BJ (cell line): ENCODE measurements at regions not wholly inside any gene's neighbourhood (a gene's known extent, or its start where the extent isn't known, plus 50 kb on each side); places are given as distances from the start of the nearest gene placed in this dataset.
"Not testable (repeated sequence)": the region's sequence is repeated elsewhere in the genome, so short reads cannot be mapped to it uniquely, and the experiment has no call there.

Experiments used
- CTCF ChIA-PET: fragments of 350-600 bp; formaldehyde crosslinking; extraction: SDS; loops from one replicate; lab custom pipeline; 2021; ENCODE audit warnings: antibody characterized with exemption, inconsistent platforms; lab: Yijun Ruan, JAX
- POLR2A ChIA-PET: fragments of 300-600 bp; sonication (Branson Sonifier 250); formaldehyde crosslinking; extraction: SDS; loops from one replicate; lab custom pipeline; 2021; ENCODE audit warnings: antibody characterized with exemption; lab: Charles Lee
- DNase-seq: peaks from one replicate; pipeline ENCODE4 v3.0.0-alpha.2; 2011; ENCODE audit warnings: low read depth
- H3K27me3 ChIP-seq: 2 replicates; pipeline ENCODE4 v1.6.0; 2011; ENCODE audit warnings: low read length; ENCODE audit not compliant: control insufficient read depth, insufficient read depth
- H3K36me3 ChIP-seq: 2 replicates; pipeline ENCODE4 v1.5.1; 2011; ENCODE audit warnings: low read length; ENCODE audit not compliant: control insufficient read depth, insufficient read depth
- H3K4me3 ChIP-seq: 2 replicates; pipeline ENCODE4 v1.5.1; 2011; ENCODE audit warnings: low read depth, mild to moderate bottlenecking, control low read depth, low read length

DNA sequence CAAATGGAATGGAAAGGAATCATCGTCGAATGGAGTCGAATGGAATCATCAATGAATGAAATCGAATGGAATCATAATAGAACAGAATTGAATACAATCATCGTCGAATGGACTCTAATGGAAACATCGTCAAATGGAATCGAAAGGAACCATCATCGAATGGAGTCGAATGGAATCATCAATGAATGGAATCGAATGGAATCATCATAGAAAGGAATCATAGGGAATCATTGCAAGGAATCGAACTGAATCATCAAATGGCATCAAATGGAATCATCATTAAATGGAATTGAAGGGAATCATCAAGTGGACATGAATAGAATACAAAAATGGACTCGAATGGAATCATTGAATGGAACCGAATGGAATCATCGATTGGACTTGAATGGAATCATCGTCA lies 237.6 kb downstream of the SHCBP1 start:
- POLR2A ChIA-PET, H3K27me3 ChIP-seq, H3K36me3 ChIP-seq, CTCF ChIA-PET, H3K4me3 ChIP-seq, DNase-seq: not testable (repeated sequence)

DNA sequence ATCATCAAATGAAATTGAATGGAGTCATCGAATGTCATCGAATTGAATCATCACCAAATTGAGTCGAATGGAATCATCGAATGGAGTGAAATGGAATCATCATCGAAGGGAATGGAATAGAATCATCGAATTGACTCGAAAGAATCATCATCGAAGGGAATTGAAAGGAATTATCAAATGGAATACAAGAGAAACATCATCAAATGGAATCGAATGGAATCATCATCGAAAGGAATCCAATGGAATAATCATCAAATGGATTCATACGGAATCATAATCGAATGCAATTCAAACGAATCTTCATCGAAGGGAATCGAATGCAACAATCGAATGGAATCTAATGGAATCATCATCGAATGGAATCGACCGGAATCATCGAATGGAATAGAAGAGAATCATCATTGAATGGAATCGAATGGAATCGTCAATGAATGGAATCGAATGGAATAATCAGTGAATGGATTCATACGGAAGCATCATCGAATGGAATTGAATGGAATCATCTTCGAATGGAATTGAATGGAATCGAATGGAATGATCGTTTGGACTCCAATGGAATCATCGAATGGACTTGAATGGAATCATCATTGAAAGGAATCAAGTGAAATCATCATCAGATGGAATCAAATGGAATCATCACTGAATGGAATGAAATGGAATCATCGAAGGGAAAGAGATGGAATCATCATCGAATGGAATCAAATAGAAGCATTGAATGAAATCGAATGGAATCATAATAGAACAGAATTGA lies 238.2 kb downstream of the SHCBP1 start:
- CTCF ChIA-PET, DNase-seq, H3K4me3 ChIP-seq, H3K27me3 ChIP-seq, H3K36me3 ChIP-seq, POLR2A ChIA-PET: not testable (repeated sequence)

DNA sequence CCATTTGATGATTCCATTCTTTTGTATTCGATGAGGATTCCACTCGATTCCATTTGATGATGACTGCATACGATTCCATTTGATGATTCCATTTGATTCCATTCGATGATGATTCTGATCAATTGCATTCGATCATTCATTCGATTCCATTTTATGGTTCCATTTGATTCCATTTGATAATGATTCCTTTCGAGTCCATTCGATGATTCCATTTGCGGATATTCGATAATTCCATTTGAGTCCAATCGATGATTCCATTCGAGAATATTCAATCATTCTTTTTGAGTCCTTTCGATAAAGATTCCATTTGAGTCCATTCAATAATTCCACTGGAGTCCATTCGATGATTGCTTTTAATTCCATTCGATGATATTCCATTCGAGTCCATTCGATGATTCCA lies 239.1 kb downstream of the SHCBP1 start:
- CTCF ChIA-PET, H3K27me3 ChIP-seq, H3K36me3 ChIP-seq, POLR2A ChIA-PET, H3K4me3 ChIP-seq, DNase-seq: not testable (repeated sequence)

DNA sequence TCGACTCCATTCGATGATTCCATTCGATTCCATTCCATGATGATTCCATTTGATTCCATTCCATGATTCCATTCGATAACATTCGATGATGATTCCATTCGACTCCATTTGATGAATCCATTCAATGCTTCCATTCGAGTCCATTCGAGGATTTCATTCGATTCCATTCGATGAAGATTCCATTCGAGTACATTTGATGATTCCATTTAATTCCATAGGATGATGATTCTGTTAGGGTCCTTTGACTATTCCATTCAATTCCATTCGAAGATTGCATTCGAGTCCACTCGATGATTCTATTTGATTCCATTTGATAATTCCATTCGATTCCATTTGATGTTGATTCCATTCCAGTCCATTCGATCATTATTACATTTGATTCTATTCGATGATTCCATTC lies 239.8 kb downstream of the SHCBP1 start:
- H3K27me3 ChIP-seq, H3K4me3 ChIP-seq, H3K36me3 ChIP-seq, CTCF ChIA-PET, DNase-seq, POLR2A ChIA-PET: not testable (repeated sequence)
